Neural progenitor cell (in vitro differentiated cells): ENCODE measurements at regions not wholly inside any gene's neighbourhood (a gene's known extent, or its start where the extent isn't known, plus 50 kb on each side); places are given as distances from the start of the nearest gene placed in this dataset.

Experiments
- DNase-seq: peaks from one replicate; pipeline ENCODE4 v3.0.0-alpha.2; 2016; ENCODE audit warnings: low spot score
- H2AFZ ChIP-seq: fragments of 200-600 bp; sonication (generic); replicated peaks from 2 replicates; pipeline ENCODE4 v1.6.1; 2016; ENCODE audit warnings: antibody characterized with exemption
- H3F3A ChIP-seq: fragments of 200-600 bp; sonication (generic); 2 replicates; pipeline ENCODE4 v1.6.1; 2016; ENCODE audit warnings: antibody characterized with exemption, low read depth
- H3K27ac ChIP-seq: fragments of 200-600 bp; sonication (generic); 2 replicates; pipeline ENCODE4 v1.5.1; 2016; ENCODE audit warnings: mild to moderate bottlenecking
- H3K27me3 ChIP-seq: fragments of 200-600 bp; sonication (generic); 2 replicates; pipeline ENCODE4 v1.6.1; 2016; ENCODE audit warnings: mild to moderate bottlenecking, moderate library complexity
- H3K36me3 ChIP-seq: fragments of 200-600 bp; sonication (generic); 2 replicates; pipeline ENCODE4 v1.5.1; 2016
- H3K4me1 ChIP-seq: fragments of 200-600 bp; sonication (generic); 2 replicates; pipeline ENCODE4 v1.6.1; 2016; ENCODE audit warnings: mixed run types
- H3K4me2 ChIP-seq: fragments of 200-600 bp; sonication (generic); 2 replicates; pipeline ENCODE4 v1.6.1; 2016
- H3K4me3 ChIP-seq: fragments of 200-600 bp; sonication (generic); 2 replicates; pipeline ENCODE4 v1.5.1; 2016
- H3K79me2 ChIP-seq: fragments of 200-600 bp; sonication (generic); 2 replicates; pipeline ENCODE4 v1.6.1; 2016; ENCODE audit warnings: low read depth
- H3K9ac ChIP-seq: fragments of 200-600 bp; sonication (generic); 2 replicates; pipeline ENCODE4 v1.6.1; 2016
- H3K9me3 ChIP-seq: fragments of 200-600 bp; sonication (generic); 2 replicates; pipeline ENCODE4 v1.5.1; 2016; ENCODE audit warnings: low read depth
- H4K20me1 ChIP-seq: fragments of 200-600 bp; sonication (generic); 2 replicates; pipeline ENCODE4 v1.6.1; 2016; ENCODE audit warnings: low read depth
- H3K27ac Mint-ChIP-seq: 3 replicates; pipeline ENCODE4 v1.8.0; 2021; ENCODE audit warnings: mixed read lengths
- H3K27me3 Mint-ChIP-seq: 2 replicates; pipeline ENCODE4 v1.8.0; 2022; ENCODE audit warnings: low read depth, mild to moderate bottlenecking, inconsistent platforms, moderate library complexity, mixed read lengths; ENCODE audit not compliant: insufficient read depth
- H3K36me3 Mint-ChIP-seq: 3 replicates; pipeline ENCODE4 v1.8.0; 2021; ENCODE audit warnings: mixed read lengths
- H3K4me1 Mint-ChIP-seq: 3 replicates; pipeline ENCODE4 v1.8.0; 2021; ENCODE audit warnings: mixed read lengths
- H3K4me3 Mint-ChIP-seq: 3 replicates; pipeline ENCODE4 v1.8.0; 2021; ENCODE audit warnings: mild to moderate bottlenecking, moderate library complexity, mixed read lengths
- H3K9me3 Mint-ChIP-seq: 3 replicates; pipeline ENCODE4 v1.8.0; 2020; ENCODE audit warnings: mixed read lengths
- CTCF ChIP-seq: fragments of 200-600 bp; sonication (generic); IDR thresholded peaks from 2 replicates; pipeline ENCODE4 v1.5.1; 2017; ENCODE audit warnings: antibody characterized with exemption, mild to moderate bottlenecking
- EZH2 ChIP-seq: fragments of 200-600 bp; sonication (generic); IDR thresholded peaks from 2 replicates; pipeline ENCODE4 v1.6.1; 2017; ENCODE audit warnings: antibody characterized with exemption, mild to moderate bottlenecking, moderate library complexity
- EZH2phosphoT487 ChIP-seq: fragments of 200-600 bp; sonication (generic); IDR thresholded peaks from 2 replicates; pipeline ENCODE4 v1.6.1; 2017; ENCODE audit warnings: antibody characterized with exemption

DNA sequence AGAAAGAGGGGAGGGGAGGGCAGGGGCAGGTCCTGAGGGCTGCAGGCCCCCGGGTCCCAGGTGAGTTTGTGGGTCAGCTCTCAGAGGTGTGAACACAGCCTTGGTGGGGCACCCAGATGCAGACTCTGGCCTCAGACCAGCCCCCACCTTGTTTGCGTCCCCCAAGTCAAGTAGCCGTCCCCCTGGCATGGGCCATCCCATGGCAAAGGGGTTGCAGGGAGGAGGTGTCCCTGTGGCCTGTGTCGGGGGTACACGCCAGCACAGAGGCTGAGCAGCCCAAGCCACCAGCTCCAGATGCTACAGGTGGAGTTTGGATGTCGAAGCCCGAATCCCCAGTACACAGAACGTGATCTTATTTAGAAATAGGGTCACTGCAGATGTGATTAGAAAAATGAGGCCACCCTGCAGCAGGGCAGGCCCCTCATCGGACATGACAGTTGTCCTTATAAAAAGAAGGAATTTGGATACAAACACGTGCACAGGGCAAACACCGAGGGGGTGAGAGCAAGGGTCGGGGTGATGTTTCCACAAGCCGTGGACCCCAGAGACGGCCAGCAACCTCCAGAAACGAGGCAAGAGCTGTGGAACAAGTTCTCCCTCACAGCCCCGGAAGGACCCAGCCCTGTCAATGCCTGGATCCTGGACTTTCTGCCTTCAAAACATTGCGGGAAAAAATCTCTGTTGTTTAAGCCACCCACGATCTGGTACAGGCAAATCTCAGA lies 141.2 kb upstream of the C14orf180 start:
- no peaks in the 10 kb centered on the region for H3K27me3 ChIP-seq
- H4K20me1 ChIP-seq, result no peaks in the 10 kb centered on the region
- H3K4me1 ChIP-seq, result peaks cover 26% of the 10 kb centered on the region
- H3K4me3 Mint-ChIP-seq, result no peak overlapping the region
- H3K4me2 ChIP-seq, result no peak overlapping the region
- DNase-seq, result no peak
- H3K27me3 Mint-ChIP-seq, result peaks cover 4% of the 10 kb centered on the region
- H3K27ac ChIP-seq, result no peak overlapping the region
- TF ChIP-seq EZH2phosphoT487 (no peak), EZH2 (no peak), CTCF (no peak)
- H3K9me3 ChIP-seq, result no peaks in the 10 kb centered on the region
- no peaks in the 10 kb centered on the region for H3K79me2 ChIP-seq
- peaks cover 2% of the 10 kb centered on the region for H3F3A ChIP-seq
- no peak overlapping the region for H3K27ac Mint-ChIP-seq
- H2AFZ ChIP-seq, result no peak overlapping the region
- H3K4me1 Mint-ChIP-seq, result peaks cover 15% of the 10 kb centered on the region
- H3K36me3 ChIP-seq, result no peaks in the 10 kb centered on the region
- no peak overlapping the region for H3K9ac ChIP-seq
- no peak overlapping the region for H3K4me3 ChIP-seq
- H3K36me3 Mint-ChIP-seq, result no peaks in the 10 kb centered on the region
- peaks cover 2% of the 10 kb centered on the region for H3K9me3 Mint-ChIP-seq

GRCh38 chr14:104439625-104440024 lies 139.9 kb upstream of the C14orf180 start:
- peaks cover 7% of the 10 kb centered on the region for H3F3A ChIP-seq
- H3K9ac ChIP-seq, result no peak overlapping the region
- no peak overlapping the region for H3K27ac Mint-ChIP-seq
- peaks cover 6% of the 10 kb centered on the region for H3K27me3 Mint-ChIP-seq
- H3K9me3 Mint-ChIP-seq, result peaks cover 5% of the 10 kb centered on the region
- H3K9me3 ChIP-seq, result no peaks in the 10 kb centered on the region
- no peaks in the 10 kb centered on the region for H3K79me2 ChIP-seq
- no peak overlapping the region for H2AFZ ChIP-seq
- no peak for DNase-seq
- no peak overlapping the region for H3K27ac ChIP-seq
- no peaks in the 10 kb centered on the region for H3K36me3 Mint-ChIP-seq
- TF ChIP-seq EZH2 (no peak), EZH2phosphoT487 (no peak), CTCF (no peak)
- peaks cover 18% of the 10 kb centered on the region for H3K4me1 Mint-ChIP-seq
- no peak overlapping the region for H3K4me3 ChIP-seq
- no peak overlapping the region for H3K4me2 ChIP-seq
- no peaks in the 10 kb centered on the region for H3K27me3 ChIP-seq
- H3K36me3 ChIP-seq, result no peaks in the 10 kb centered on the region
- H4K20me1 ChIP-seq, result no peaks in the 10 kb centered on the region
- H3K4me1 ChIP-seq, result peaks cover 31% of the 10 kb centered on the region
- no peak overlapping the region for H3K4me3 Mint-ChIP-seq

DNA sequence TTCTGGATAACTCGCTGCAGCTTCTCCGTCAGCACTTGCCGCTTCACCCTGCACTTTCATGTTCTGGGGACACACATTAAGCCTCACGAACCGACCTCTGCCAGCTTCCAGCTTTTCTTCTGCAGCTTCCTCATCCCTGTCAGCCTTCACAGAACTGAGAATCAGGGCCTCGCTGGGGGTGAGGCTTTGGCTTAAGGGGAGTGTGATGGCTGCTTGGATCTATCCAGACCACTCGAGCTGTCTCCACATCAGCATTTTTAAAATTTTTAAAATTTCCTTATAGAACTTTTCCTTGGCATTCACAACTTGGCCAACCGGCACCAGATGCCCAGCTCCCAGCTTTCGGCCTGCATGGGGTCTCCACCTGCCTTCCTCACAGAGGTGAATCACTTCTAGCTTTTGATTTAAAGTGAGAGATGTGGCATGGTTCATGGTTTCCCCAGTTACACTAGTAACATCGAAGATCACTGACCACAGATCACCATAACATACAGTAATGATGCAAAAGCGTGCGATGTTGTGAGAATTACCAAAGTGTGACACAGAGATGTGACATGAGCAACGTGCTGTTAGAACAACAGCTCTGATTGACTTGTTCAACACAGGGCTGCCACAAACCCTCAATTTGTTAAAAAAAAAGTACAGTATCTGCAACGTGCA lies 139.1 kb upstream of the C14orf180 start:
- H4K20me1 ChIP-seq, result no peaks in the 10 kb centered on the region
- H3K4me3 Mint-ChIP-seq, result no peak overlapping the region
- no peak overlapping the region for H3K9ac ChIP-seq
- H3K4me1 Mint-ChIP-seq, result peaks cover 18% of the 10 kb centered on the region
- no peak overlapping the region for H2AFZ ChIP-seq
- TF ChIP-seq CTCF (no peak), EZH2 (no peak), EZH2phosphoT487 (no peak)
- H3K27ac ChIP-seq, result no peak overlapping the region
- peaks cover 31% of the 10 kb centered on the region for H3K4me1 ChIP-seq
- no peak overlapping the region for H3K4me2 ChIP-seq
- no peaks in the 10 kb centered on the region for H3K36me3 ChIP-seq
- H3K9me3 ChIP-seq, result no peaks in the 10 kb centered on the region
- peaks cover 6% of the 10 kb centered on the region for H3K27me3 Mint-ChIP-seq
- DNase-seq, result no peak
- no peaks in the 10 kb centered on the region for H3K79me2 ChIP-seq
- H3K27ac Mint-ChIP-seq, result no peak overlapping the region
- H3K27me3 ChIP-seq, result no peaks in the 10 kb centered on the region
- H3K36me3 Mint-ChIP-seq, result no peaks in the 10 kb centered on the region
- H3K4me3 ChIP-seq, result no peak overlapping the region
- H3K9me3 Mint-ChIP-seq, result peaks cover 5% of the 10 kb centered on the region
- H3F3A ChIP-seq, result peaks cover 7% of the 10 kb centered on the region
